ENCODE measurements at regions not wholly inside any gene's neighbourhood (a gene's known extent, or its start where the extent isn't known, plus 50 kb on each side); places are given as distances from the start of the nearest gene placed in this dataset.

DNA sequence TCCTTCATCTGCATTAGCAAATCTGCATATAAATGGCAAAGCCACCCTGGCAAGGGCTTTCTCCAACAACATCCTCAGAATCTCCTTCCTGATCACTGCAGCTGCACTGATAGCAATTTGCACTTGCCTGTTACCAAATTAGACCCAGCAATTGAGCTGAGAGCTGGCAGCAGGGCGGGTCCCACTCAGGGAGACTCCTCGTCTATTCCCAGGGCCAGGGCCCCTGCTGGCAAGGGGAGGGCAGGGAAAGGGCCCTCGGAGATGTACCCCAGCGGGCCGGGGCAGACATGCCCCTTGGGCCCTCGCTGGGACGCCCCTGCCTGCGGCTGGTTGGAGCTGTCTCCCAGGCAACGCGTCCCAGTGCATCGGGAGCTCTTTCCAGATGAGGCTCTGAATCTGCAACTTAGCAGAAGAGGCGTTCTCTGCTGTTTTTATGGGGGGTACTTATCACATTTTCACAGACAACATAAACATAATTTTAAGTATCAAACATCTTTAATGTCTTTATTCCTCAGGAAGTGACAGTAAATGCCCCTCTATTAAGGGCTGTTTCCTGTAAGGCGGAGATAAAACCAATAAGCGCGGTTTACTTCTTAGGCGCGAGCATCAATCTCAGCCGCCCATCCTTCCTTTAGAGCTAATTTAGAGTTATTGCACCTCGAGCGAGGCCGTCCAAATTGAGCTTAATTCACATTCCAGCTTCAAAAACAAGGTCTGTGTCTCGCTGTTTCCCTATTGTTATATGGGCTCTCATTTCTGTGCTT lies 249.0 kb upstream of the PPP2R2D start:
- ATAC-seq (no peak), DNase-seq (no peak)
- intact Hi-C loops (cut with DNase I, micrococcal nuclease), result no loop called here

DNA sequence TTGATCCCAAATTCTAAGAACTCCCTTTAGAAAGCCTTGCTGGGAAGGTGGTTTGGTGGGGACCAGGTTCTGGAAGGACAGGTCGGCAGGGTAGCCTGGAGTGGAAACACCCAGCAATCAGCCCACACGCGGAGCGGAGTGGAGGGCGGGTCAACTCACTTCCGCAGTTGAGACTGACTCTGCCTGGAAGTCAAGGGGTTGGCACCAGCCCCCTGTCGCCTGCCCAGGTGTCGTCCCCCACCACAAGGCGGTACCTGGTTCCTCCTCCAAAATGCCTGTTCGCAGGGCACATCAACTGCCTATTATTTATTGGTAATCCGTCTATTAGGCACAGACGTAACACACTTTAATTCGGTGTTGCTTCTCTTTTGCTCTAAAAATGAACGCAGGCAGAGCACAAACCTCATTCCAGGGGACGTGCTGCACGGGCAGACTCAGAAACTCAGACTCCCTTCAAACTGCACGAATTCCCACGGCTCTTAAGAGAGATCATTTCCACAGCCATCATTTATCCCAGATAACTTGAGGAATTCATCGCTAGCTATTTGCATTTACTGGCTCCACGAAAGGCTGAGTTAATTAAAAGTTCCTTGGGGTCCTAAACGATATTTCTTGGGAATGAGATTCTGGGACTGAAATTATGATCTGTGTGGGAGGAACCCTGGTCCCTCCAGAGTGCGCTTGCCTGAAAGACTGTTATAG lies 248.2 kb upstream of the PPP2R2D start:
- DNase-seq, result no peak
- intact Hi-C loops (cut with DNase I, micrococcal nuclease), result no loop called here
- ATAC-seq, result no peak

- DNase-seq (no peak), ATAC-seq (no peak)
- intact Hi-C loops (cut with DNase I, micrococcal nuclease), result no loop called here
These were observed 247.7 kb upstream of the PPP2R2D start for GRCh38 chr10:131653140-131653539.

- no peak for DNase-seq
- no peak for ATAC-seq
- intact Hi-C loops (cut with DNase I, micrococcal nuclease), result no loop called here
These were observed 247.0 kb upstream of the PPP2R2D start for GRCh38 chr10:131653554-131654470.

DNA sequence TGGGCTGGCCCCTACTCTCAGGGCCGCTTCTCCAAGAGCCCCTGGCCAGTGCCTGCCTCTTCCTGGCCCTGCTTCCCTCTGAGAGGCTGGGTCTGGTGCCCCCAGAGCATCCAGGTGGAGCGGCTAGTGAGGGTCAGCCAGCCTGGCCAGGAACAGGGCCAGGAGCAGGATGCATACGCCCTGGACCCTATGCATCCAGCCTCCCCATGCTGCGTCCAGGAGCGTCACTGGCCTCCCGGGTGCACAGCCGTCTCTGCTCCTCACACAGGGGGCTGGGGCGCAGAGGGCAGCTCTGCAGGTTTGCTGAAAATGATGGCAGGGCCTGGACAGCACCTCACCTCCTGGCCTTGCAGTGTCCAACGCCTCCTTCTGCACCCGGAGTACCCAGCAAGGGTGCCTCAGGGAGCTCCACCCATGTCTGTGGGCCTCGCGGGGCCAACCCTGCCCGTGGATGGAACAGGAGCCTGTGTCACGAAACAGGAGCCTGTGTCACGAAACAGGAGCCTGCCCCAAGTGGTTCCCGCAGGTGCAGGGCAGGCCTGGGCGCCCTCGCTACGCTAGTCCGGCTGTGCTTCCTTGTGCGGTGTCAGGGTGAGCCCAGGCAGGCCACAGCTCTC lies 246.2 kb upstream of the PPP2R2D start:
- intact Hi-C loops (cut with DNase I, micrococcal nuclease), result no loop called here
- ATAC-seq, result no peak

GRCh38 chr10:131655101-131655849 lies 245.5 kb upstream of the PPP2R2D start:
- ATAC-seq, result no peak
- intact Hi-C loops (cut with DNase I, micrococcal nuclease), result no loop called here

More for the DNA sequence above, 246.2 kb upstream of the PPP2R2D start:
- DNase-seq, result no peak

DNA sequence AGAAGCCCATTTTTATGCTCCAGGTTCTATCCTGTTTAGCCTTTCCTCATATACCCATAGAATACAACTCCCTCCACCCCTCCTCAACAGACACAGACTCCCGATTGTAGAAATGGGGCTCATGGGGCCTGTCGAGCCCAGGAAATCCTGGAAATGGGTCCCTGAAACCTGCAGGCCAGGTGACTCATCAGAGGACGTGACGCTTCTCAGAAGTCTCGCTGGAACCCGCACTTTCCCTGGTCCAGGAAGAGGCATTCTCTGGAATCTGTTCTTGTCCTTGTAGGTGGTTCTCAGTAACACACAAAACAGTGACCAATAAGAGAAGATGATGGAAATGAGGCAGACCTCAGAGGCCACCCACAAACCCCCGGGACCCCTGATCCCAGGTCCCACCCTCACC lies 244.8 kb upstream of the PPP2R2D start:
- DNase-seq, result no peak
- intact Hi-C loops (cut with DNase I, micrococcal nuclease), result no loop called here
- ATAC-seq, result no peak

More at GRCh38 chr10:131655101-131655849, 245.5 kb upstream of the PPP2R2D start:
- DNase-seq, result no peak

DNA sequence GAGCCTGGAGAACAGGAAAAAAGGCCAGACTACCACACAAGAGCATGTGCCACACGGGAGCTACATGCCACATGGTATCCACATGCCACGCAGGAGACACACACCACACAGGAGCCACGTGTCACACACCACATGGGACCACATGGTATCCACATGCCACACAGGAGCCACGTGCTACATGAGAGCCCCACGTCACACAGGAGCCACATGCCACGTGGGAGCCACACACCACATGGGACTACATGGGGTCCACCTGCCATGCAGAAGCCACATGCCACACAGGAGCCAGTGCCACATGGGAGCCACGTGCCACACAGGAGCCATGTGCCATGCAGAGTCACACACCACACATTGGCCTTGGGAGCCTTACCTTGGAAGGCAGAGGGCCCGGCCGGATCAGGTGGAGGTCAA lies 244.4 kb upstream of the PPP2R2D start:
- intact Hi-C loops (cut with DNase I, micrococcal nuclease), result no loop called here
- DNase-seq (no peak), ATAC-seq (no peak)

DNA sequence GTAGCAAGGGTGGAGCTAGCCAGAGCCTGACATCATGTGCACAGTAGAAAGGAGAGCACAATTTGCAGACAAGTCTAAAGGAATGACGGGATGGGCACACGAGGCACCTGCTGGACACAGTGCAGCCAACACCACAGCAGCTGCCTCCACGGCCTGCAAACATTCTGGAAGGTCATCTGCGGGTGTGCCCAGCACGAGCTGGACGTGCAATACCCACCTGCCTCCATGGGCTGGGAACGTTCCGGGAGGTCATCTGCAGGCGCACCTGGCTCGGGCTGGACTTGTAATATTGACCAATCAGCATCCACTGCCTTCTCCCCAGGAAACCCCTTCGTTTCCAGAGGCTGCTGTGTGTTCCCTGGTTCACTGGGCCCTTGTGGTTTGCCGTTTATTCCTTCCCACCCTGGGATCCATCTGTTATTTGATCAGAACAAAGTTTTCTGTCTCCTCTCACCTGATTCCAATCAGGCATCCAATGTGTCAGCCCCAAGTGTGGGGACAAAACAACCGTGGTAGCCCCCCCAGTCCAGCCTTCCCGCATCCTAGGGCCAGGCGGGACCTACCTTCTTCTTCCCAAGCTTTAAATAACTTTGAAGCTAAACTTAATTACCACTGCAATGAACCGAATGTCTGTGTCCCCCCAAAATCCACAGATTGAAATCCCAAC lies 243.4 kb upstream of the PPP2R2D start:
- intact Hi-C loops (cut with DNase I, micrococcal nuclease), result no loop called here
- no peak for ATAC-seq
- no peak for DNase-seq

DNA sequence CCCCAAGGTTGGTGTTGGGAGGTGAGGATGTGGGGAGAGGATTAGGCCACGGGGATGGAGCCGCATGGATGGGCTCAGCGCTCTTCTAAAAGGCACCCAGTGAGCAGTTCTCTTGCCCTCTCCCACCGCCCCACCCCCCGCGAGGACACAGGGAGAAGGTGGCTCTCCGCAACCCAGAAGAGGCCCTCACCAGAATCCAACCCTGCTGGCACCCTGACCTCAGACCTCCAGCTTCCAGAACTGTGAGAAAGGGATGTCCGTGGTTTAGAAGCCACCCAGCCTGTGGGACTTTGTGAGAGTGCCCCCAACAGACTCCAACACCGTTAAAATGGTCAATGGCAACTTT lies 242.8 kb upstream of the PPP2R2D start:
- intact Hi-C loops (cut with DNase I, micrococcal nuclease), result no loop called here
- no peak for ATAC-seq
- no peak for DNase-seq

DNA sequence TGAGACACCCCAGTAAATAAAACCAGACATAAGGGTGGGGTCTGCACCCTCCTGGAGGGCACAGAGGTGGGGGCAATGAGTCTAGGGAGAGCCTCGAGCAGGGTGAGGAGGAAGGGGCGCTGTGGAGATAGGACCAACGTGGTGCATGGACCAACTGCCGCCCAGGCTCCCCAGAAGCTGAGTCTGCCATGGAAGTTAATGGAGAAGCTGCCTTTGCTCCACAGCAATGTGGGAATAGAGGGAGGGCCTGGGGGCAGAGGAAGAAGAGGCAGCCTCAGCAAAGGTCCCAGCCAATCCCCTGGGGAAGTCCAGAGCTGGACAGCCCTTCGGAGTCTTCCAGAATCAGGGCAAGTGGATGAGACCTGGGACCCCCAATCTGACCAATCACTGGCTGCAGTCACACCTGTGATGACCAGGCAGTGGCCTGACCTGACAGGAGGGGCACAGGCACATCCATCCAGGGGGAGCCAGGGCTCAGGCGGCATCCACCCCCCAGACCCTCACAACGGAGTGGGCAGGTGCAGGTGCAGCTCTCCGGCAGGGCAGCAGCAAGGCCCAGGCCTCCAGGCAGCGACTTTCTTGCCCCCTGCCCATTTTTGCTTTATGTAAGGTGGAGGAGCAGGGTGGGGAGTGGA lies 242.2 kb upstream of the PPP2R2D start:
- ATAC-seq (no peak), DNase-seq (no peak)
- intact Hi-C loops (cut with DNase I, micrococcal nuclease), result no loop called here

DNA sequence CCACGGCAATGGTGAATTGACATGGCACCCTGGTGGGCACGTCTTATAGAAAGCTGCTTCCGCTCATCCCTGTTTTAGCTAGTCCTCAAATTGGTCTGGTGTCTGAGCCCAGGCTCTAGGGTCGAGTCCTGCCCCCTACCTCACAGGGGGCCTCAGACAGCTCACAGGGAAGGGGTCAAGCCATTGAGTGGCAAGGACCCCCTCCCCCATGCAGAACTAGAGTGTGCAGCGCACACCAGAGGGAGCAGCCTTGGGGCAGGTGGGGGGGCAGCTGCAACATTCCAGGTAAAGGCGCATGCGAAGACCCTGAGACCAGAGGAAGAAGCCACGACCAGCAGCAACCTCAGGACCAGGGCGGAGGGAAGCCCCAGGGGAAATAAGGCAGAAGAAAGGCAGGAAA lies 240.4 kb upstream of the PPP2R2D start:
- ATAC-seq, result no peak
- no peak for DNase-seq
- intact Hi-C loops (cut with DNase I, micrococcal nuclease), result no loop called here

GRCh38 chr10:131662851-131663250 lies 238.0 kb upstream of the PPP2R2D start:
- ATAC-seq, result no peak
- intact Hi-C loops (cut with DNase I, micrococcal nuclease), result no loop called here
- DNase-seq, result no peak

DNA sequence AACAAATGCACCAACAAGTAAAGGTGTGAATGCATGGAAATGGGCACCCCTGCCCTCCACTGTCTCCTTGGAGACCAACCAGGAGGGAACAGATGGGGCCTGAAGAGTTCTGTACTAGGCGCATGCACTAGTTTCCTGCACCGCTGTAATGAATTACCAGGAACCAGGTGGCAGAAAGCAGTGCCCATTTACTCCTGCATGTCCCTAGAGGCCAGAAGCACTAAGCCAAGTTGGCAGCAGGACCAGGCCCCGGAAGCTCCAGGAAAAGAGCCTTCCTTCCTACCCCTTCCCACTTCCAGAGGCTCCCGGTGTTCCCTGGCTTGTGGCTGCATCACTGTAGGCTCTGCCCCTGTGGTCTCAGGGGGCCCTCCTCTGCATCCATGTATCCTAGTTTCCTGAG lies 237.5 kb upstream of the PPP2R2D start:
- intact Hi-C loops (cut with DNase I, micrococcal nuclease), result no loop called here
- no peak for ATAC-seq
- no peak for DNase-seq

DNA sequence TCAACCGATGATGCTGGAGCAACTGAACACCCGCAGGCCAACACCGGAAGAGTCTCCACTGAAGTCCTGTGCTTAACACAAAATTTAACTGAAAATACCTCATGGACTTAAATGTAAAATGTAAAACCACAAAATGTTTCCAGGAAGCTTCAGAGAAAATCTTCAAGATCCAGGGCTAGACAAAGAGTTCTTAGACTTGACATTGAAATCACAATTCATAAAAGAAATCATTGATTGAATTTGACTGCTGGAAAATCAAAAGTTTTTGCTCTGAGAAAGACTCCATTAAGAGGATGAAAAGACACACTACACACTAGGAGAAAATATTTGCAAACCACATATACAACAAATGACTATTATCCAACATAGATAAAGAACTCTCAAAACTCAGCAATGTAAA lies 234.7 kb upstream of the PPP2R2D start:
- intact Hi-C loops (cut with DNase I, micrococcal nuclease), result no loop called here
- ATAC-seq, result no peak
- no peak for DNase-seq

GRCh38 chr10:131667047-131667446 lies 233.8 kb upstream of the PPP2R2D start:
- no peak for DNase-seq
- no peak for ATAC-seq
- intact Hi-C loops (cut with DNase I, micrococcal nuclease), result no loop called here

DNA sequence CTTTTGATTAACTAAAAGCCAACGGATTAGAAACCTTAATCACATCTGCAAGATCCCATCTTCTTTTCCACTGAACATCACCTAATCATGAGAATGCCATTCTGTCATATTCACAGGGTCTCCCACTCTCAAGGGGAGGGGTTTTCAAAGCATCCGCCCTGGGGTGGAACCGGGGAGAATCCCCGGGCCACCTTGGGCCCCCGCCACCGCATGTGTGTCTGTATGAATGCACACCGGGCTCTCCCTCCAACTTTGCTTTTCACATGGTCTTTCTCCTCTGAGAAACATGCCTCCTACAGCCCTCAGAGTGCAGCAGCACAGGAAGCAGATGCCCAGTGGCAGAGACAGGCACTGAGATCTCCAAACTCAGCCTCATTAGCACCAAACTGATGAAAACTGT lies 233.2 kb upstream of the PPP2R2D start:
- intact Hi-C loops (cut with DNase I, micrococcal nuclease), result no loop called here
- DNase-seq, result no peak
- ATAC-seq, result no peak

GRCh38 chr10:131668903-131669302 lies 231.9 kb upstream of the PPP2R2D start:
- ATAC-seq (no peak), DNase-seq (no peak)
- intact Hi-C loops (cut with DNase I, micrococcal nuclease), result no loop called here
